ENCODE measurements at regions not wholly inside any gene's neighbourhood (a gene's known extent, or its start where the extent isn't known, plus 50 kb on each side); places are given as distances from the start of the nearest gene placed in this dataset.

GRCh38 chr20:17809362-17810061 lies 109.7 kb downstream of the BANF2 start:
- Histone ChIP-seq H3K27ac (peak overlapping the region in 4 of 5 donors; percentile 26 to 83 (median 74)), H3K36me3 (no peaks in the 10 kb centered on the region), H3K4me1 (peaks cover 20 to 55% (median 36%) of the 10 kb centered on the region in 4 donors), H3K4me3 (no peak overlapping the region), H3K27me3 (no peaks in the 10 kb centered on the region), H3K9me3 (no peaks in the 10 kb centered on the region)
- DNase-seq = no peak
- intact Hi-C loops (cut with DNase I; ENCODE audit: low total_unique reads) = no loop called here
- 39 to 72% (median 59%) methylated on average over 8 of the region's 8 CpGs for WGBS, 5 donors
- TF ChIP-seq, protein P1, sequence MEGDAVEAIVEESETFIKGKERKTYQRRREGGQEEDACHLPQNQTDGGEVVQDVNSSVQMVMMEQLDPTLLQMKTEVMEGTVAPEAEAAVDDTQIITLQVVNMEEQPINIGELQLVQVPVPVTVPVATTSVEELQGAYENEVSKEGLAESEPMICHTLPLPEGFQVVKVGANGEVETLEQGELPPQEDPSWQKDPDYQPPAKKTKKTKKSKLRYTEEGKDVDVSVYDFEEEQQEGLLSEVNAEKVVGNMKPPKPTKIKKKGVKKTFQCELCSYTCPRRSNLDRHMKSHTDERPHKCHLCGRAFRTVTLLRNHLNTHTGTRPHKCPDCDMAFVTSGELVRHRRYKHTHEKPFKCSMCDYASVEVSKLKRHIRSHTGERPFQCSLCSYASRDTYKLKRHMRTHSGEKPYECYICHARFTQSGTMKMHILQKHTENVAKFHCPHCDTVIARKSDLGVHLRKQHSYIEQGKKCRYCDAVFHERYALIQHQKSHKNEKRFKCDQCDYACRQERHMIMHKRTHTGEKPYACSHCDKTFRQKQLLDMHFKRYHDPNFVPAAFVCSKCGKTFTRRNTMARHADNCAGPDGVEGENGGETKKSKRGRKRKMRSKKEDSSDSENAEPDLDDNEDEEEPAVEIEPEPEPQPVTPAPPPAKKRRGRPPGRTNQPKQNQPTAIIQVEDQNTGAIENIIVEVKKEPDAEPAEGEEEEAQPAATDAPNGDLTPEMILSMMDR (IDR thresholded peaks at IDR 0.05) = no peak
- TF ChIP-seq POLR2A (IDR thresholded peaks at IDR 0.05) (no peak), EP300 (IDR thresholded peaks at IDR 0.05) (no peak), POLR2AphosphoS5 (IDR thresholded peaks at IDR 0.05) (no peak)

- peak overlapping the region in 4 of 5 donors; percentile 63 to 83 (median 79) for H3K27ac ChIP-seq
- no peak for DNase-seq
- H3K9me3 ChIP-seq = no peaks in the 10 kb centered on the region
- intact Hi-C loops (cut with DNase I; ENCODE audit: low total_unique reads) = no loop called here
- TF ChIP-seq, protein P1 (IDR thresholded peaks at IDR 0.05) = no peak
- TF ChIP-seq POLR2A (IDR thresholded peaks at IDR 0.05) = no peak
- no peak for TF ChIP-seq POLR2AphosphoS5 (IDR thresholded peaks at IDR 0.05)
- no peak for TF ChIP-seq EP300 (IDR thresholded peaks at IDR 0.05)
- peaks cover 20 to 55% (median 36%) of the 10 kb centered on the region in 4 donors for H3K4me1 ChIP-seq
- WGBS, 5 donors = 70 to 88% (median 74%) methylated on average over 5 of the region's 5 CpGs
- H3K36me3 ChIP-seq = no peaks in the 10 kb centered on the region
- no peaks in the 10 kb centered on the region for H3K27me3 ChIP-seq
- H3K4me3 ChIP-seq = no peak overlapping the region
Measured at GRCh38 chr20:17808782-17809181, 109.0 kb downstream of the BANF2 start.

DNA sequence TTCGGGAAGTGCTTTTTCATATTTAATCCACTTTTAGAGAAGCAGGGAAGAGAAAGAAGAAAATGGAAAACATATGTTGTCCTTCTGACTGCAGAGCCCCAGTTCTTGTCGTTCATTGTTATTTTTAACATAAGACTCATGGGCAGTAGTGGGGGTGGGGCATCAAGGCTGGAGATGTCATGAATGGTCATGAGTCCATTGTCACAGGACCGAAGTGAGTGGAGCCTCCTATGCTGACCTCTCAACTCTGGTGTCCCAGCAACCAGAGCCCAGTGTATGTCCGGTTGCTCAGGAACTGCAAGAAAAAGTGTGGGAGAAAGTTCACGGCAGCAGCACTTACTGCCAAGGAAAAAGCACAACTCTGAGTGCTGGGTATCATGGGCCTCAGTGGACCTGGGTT lies 108.6 kb downstream of the BANF2 start:
- intact Hi-C loops (cut with DNase I; ENCODE audit: low total_unique reads) = no loop called here
- no peaks in the 10 kb centered on the region for H3K27me3 ChIP-seq
- H3K27ac ChIP-seq = peak overlapping the region in 4 of 5 donors; percentile 63 to 83 (median 79)
- H3K4me3 ChIP-seq = no peak overlapping the region
- no peaks in the 10 kb centered on the region for H3K9me3 ChIP-seq
- peaks cover 20 to 55% (median 36%) of the 10 kb centered on the region in 4 donors for H3K4me1 ChIP-seq
- TF ChIP-seq, protein P1 (IDR thresholded peaks at IDR 0.05) = no peak
- TF ChIP-seq POLR2AphosphoS5 (IDR thresholded peaks at IDR 0.05) = no peak
- no peak for TF ChIP-seq EP300 (IDR thresholded peaks at IDR 0.05)
- TF ChIP-seq POLR2A (IDR thresholded peaks at IDR 0.05) = no peak
- WGBS, 5 donors = 45 to 57% (median 54%) methylated on average over 5 of the region's 5 CpGs
- DNase-seq = peak in 1 of 2 donors; percentile 86
- no peaks in the 10 kb centered on the region for H3K36me3 ChIP-seq

- Histone ChIP-seq H3K4me3 (no peak overlapping the region), H3K27ac (peak overlapping the region in 4 of 5 donors; percentile 63 to 83 (median 79)), H3K4me1 (peaks cover 20 to 55% (median 36%) of the 10 kb centered on the region in 4 donors), H3K27me3 (no peaks in the 10 kb centered on the region), H3K36me3 (no peaks in the 10 kb centered on the region), H3K9me3 (no peaks in the 10 kb centered on the region)
- DNase-seq = no peak
- 47 to 82% (median 77%) methylated on average over 2 of the region's 2 CpGs for WGBS, 5 donors
- intact Hi-C loops (cut with DNase I; ENCODE audit: low total_unique reads) = no loop called here
- TF ChIP-seq POLR2AphosphoS5 (IDR thresholded peaks at IDR 0.05) (no peak), POLR2A (IDR thresholded peaks at IDR 0.05) (no peak)
Measured at GRCh38 chr20:17807651-17808050, 107.9 kb downstream of the BANF2 start.

Data from stomach (tissue), 8 donors.